Right atrium auricular region (tissue), 2 donors: ENCODE measurements at regions not wholly inside any gene's neighbourhood (a gene's known extent, or its start where the extent isn't known, plus 50 kb on each side); places are given as distances from the start of the nearest gene placed in this dataset.

Experiments
- DNase-seq: peaks from one replicate; pipeline ENCODE4 v3.0.0-alpha.2; 2019; ENCODE audit warnings: low spot score
- H3K27ac ChIP-seq, 2 donors: fragments of 200-600 bp; sonication (generic); 1 replicate in 1 of 2; 2 replicates in 1 of 2; pipeline ENCODE4 v1.5.1; 2016 to 2019
- H3K27me3 ChIP-seq, 2 donors: fragments of 200-600 bp; sonication (generic); one replicate each; pipeline versions ENCODE4 v1.5.1 to v1.6.0; 2017 to 2019
- H3K36me3 ChIP-seq: fragments of 200-600 bp; sonication (generic); one replicate; pipeline ENCODE4 v1.5.1; 2016
- H3K4me1 ChIP-seq, 2 donors: fragments of 200-600 bp; sonication (generic); one replicate each; pipeline versions ENCODE4 v1.5.1 to v1.6.0; 2017 to 2019
- H3K4me3 ChIP-seq, 2 donors: fragments of 200-600 bp; sonication (generic); 1 replicate in 1 of 2; 2 replicates in 1 of 2; pipeline ENCODE4 v1.5.1; 2017 to 2019; ENCODE audit warnings: mild to moderate bottlenecking in 1 of 2, moderate library complexity in 1 of 2
- H3K9me3 ChIP-seq, 2 donors: fragments of 200-600 bp; sonication (generic); one replicate each; pipeline ENCODE4 v1.5.1; 2019
- TF ChIP-seq, protein P1 (sequence below), 2 donors: fragments of 200-600 bp; sonication (generic); IDR thresholded peaks; one replicate each; pipeline ENCODE4 v1.5.1; 2019; ENCODE audit warnings: antibody characterized with exemption in 2 of 2

DNA sequence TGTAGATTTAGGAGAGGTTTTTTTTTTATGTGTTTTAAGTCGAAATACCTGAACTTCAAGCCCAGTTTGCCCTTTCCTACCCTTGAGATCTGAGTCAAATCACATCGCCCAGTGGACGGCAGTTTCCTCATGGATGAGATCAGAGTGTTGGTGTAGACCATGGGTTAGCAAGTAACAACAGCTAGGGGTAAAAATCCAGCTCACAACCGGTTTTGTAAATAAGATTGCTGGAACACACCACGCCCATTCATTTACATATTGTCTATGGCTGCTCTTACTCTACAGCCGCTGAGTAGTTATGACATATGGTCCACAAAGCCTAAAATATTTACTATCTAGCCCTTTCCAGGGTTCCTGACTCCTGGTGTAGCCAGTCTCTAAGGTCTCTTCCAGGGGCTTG is 158.5 kb upstream of the PLEKHG7 start:
- TF ChIP-seq, protein P1, sequence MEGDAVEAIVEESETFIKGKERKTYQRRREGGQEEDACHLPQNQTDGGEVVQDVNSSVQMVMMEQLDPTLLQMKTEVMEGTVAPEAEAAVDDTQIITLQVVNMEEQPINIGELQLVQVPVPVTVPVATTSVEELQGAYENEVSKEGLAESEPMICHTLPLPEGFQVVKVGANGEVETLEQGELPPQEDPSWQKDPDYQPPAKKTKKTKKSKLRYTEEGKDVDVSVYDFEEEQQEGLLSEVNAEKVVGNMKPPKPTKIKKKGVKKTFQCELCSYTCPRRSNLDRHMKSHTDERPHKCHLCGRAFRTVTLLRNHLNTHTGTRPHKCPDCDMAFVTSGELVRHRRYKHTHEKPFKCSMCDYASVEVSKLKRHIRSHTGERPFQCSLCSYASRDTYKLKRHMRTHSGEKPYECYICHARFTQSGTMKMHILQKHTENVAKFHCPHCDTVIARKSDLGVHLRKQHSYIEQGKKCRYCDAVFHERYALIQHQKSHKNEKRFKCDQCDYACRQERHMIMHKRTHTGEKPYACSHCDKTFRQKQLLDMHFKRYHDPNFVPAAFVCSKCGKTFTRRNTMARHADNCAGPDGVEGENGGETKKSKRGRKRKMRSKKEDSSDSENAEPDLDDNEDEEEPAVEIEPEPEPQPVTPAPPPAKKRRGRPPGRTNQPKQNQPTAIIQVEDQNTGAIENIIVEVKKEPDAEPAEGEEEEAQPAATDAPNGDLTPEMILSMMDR (IDR thresholded peaks at IDR 0.05) = no peak

GRCh38 chr12:92543840-92544239 is 158.9 kb upstream of the PLEKHG7 start:
- Histone ChIP-seq H3K9me3 (no peaks in the 10 kb centered on the region), H3K4me3 (no peak overlapping the region), H3K4me1 (peaks cover 0 to 36% of the 10 kb centered on the region in 2 donors), H3K27ac (no peak overlapping the region), H3K27me3 (no peaks in the 10 kb centered on the region), H3K36me3 (no peaks in the 10 kb centered on the region)
- DNase-seq = no peak
- TF ChIP-seq, protein P1 (IDR thresholded peaks at IDR 0.05) = no peak

More for the DNA sequence above, 158.5 kb upstream of the PLEKHG7 start:
- no peaks in the 10 kb centered on the region for H3K36me3 ChIP-seq
- no peak overlapping the region for H3K27ac ChIP-seq
- no peak for DNase-seq
- H3K4me1 ChIP-seq = peaks cover 0 to 31% of the 10 kb centered on the region in 2 donors
- no peaks in the 10 kb centered on the region for H3K27me3 ChIP-seq
- no peaks in the 10 kb centered on the region for H3K9me3 ChIP-seq
- H3K4me3 ChIP-seq = no peak overlapping the region

GRCh38 chr12:92543359-92543758 is 159.4 kb upstream of the PLEKHG7 start:
- H3K27me3 ChIP-seq = no peaks in the 10 kb centered on the region
- H3K36me3 ChIP-seq = no peaks in the 10 kb centered on the region
- TF ChIP-seq, protein P1 (IDR thresholded peaks at IDR 0.05) = no peak
- no peak for DNase-seq
- H3K27ac ChIP-seq = no peak overlapping the region
- no peaks in the 10 kb centered on the region for H3K9me3 ChIP-seq
- peaks cover 0 to 38% of the 10 kb centered on the region in 2 donors for H3K4me1 ChIP-seq
- H3K4me3 ChIP-seq = no peak overlapping the region

DNA sequence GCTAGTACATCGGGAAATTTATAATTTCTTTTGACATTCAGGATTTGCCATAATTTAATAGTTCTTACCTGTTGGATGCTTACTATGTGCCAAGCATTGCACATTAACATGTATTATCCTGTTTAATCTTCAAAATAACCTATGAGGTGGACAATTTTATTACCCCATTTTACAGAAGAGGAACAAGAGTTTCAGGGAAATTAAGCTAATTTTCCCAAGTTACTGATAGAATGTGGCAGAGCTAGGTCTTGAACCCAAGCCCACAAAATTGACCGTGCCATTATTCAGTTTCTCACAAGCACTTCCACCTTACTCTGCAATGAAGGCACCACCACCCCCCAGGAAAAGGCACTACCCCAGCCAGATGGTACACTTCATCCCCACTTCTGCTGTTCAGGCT is 161.1 kb upstream of the PLEKHG7 start:
- H3K27ac ChIP-seq = no peak overlapping the region
- TF ChIP-seq, protein P1 (IDR thresholded peaks at IDR 0.05) = no peak
- no peaks in the 10 kb centered on the region for H3K27me3 ChIP-seq
- H3K36me3 ChIP-seq = no peaks in the 10 kb centered on the region
- H3K4me3 ChIP-seq = no peak overlapping the region
- no peaks in the 10 kb centered on the region for H3K9me3 ChIP-seq
- no peak for DNase-seq
- H3K4me1 ChIP-seq = peaks cover 0 to 42% of the 10 kb centered on the region in 2 donors

DNA sequence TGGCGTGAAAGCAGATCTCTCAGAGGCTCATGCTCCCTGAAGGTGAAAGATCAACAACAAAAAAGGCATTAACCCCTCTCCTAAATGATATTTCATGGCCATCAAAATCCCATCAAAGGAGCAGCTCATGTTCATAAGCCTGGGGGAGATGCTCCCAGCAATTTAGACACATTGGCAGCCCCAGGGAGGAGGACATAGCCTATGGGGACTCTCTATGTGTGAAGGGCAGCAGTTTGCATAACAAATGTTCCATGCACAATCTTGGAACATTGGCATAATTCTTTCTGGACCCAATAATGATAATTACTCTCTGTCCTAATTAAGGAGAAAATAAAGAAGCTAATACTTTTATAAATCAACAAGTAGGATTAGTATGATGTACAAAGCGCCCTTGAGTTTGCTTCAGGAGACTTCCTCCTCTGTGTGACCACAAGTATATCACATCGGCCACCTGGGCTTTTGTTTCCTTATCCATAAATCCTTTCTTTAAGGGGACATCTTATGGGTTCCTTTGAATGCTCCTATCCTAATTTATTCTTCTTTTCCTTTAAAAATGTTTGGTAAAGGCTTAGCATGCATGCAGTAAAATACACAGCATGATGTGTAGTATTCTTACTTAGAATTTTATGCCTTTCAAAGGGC is 161.9 kb upstream of the PLEKHG7 start:
- H3K9me3 ChIP-seq = no peaks in the 10 kb centered on the region
- peak overlapping the region; percentile 54 to 60 for H3K27ac ChIP-seq
- H3K4me1 ChIP-seq = peaks cover 0 to 42% of the 10 kb centered on the region in 2 donors
- no peaks in the 10 kb centered on the region for H3K36me3 ChIP-seq
- TF ChIP-seq, protein P1 (IDR thresholded peaks at IDR 0.05) = no peak
- H3K4me3 ChIP-seq = no peak overlapping the region
- no peak for DNase-seq
- H3K27me3 ChIP-seq = no peaks in the 10 kb centered on the region
